ENCODE measurements at regions not wholly inside any gene's neighbourhood (a gene's known extent, or its start where the extent isn't known, plus 50 kb on each side); places are given as distances from the start of the nearest gene placed in this dataset.
"Not testable (repeated sequence)": the region's sequence is repeated elsewhere in the genome, so short reads cannot be mapped to it uniquely, and the experiment has no call there.

DNA sequence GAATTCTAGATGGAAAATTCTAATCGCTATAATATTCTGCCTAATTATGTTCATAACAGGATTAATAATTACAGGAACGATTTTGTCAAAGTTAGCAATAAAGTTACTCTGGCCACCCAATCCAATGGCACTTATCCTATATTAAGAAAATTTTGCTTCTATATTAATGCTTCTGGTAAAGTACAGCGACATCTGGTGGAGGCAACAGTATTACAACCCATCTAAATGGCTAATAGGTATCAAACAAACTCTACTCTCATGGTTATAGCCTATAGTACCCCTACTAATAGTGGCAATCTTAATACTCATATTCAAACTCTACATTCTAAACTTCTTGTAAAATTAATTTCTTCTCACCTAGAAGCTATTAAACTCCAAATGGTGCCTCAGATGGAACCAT is 1084.7 kb upstream of the LRRTM1 start:
- no peak for DNase-seq

DNA sequence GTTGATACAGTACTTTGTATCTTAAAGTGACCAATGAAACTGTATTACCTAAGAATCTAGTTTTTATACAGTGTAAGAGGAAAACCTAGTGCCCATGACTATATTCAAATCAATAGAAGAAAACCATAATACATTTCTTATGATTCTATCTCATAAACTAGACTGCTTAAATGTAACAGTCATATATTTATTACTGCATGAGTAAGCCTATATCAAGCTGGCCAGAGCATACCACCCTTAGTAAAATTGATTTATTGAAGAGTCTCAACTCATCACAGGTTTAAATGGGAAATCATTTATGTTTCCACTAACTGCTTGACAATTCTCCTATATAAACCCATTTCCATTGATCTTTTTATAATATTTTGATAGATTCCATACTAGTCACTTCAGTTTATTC is 1059.2 kb upstream of the LRRTM1 start:
- DNase-seq, result no peak

GRCh38 chr2:81362468-81362867 is 1057.9 kb upstream of the LRRTM1 start:
- DNase-seq, result not testable (repeated sequence)

GRCh38 chr2:81355436-81355835 is 1050.9 kb upstream of the LRRTM1 start:
- DNase-seq, result no peak

GRCh38 chr2:81334046-81334445 is 1029.5 kb upstream of the LRRTM1 start:
- no peak for DNase-seq

GRCh38 chr2:81328968-81329367 is 1024.4 kb upstream of the LRRTM1 start:
- DNase-seq, result no peak

DNA sequence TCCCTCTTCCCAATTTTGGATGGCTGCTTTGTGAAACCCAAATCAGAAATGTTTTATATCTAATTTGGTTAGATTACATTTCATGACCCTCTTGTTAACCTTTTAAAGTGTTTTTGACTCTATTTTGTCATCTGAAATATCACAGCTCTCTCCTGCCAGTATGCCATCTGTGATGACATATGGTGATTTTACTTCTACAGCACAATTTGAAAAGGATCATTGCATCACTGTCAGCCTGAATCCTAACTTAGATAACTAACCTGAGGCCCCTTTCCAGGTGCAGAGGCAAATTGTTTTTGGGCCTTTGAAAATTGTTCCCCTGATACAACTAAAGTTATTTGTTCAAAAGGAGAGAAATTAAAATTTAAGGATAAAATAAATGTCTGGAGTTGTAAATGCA is 1023.4 kb upstream of the LRRTM1 start:
- no peak for DNase-seq

DNA sequence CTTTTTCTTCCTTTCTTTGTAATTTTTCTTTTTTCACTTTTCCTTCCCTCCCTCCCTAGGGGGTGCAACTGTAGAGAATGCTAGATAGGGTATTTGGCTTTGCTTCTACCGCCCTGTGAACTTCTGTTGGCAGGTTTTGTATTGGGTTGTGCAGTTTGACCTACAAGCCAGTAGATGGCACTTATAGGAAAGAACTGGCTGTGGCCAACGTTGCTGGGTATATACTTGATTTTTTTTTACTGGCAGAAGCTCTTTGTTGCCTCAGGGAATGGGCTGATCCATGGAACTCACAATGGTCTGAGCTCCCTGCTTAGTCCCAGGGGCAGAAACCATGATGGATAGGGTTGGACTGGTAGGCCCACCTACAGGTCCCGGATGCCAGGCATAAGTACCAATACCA is 1019.5 kb upstream of the LRRTM1 start:
- DNase-seq, result no peak

- DNase-seq, result peak; percentile 21
These were observed 999.7 kb upstream of the LRRTM1 start for GRCh38 chr2:81304154-81304830.

- DNase-seq, result no peak
These were observed 998.8 kb upstream of the LRRTM1 start for GRCh38 chr2:81303321-81303720.

GRCh38 chr2:81299841-81300240 is 995.3 kb upstream of the LRRTM1 start:
- no peak for DNase-seq

DNA sequence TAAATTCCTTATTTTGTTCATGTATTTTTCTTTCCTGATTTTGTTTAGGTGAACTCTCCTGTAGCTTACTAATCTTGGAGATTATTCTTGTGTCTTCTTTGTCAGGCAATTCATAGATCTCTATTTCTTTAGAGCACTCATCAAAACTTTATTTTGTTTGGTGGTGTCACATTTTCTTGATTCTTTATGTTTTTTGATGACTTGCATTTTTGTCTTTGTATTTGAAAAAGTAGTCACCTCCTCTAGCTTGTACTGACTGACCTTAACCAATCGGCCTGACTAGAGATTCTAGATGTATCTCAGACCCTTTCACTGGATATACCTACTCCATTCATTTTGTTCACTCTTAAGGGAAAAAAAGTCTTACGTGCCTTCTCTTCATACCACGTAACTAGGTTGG is 986.3 kb upstream of the LRRTM1 start:
- no peak for DNase-seq

DNA sequence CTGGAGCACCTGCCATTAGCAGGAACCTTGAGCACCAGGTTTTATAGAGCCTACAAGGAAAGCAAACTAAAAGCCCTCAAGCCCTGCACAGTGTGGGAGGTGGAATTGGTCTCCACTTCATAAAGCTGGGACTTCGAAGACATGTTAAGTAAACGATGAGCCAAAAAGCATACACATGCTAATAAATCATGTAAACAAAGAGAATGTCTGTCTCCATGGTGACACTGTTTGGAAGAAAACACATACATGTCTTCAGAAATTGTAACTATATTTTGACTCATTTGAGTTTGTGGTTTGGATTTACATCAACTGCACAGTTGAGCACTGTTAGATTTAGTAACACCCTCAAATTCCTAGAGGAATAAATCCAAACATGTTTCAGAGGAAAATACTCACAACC is 978.5 kb upstream of the LRRTM1 start:
- DNase-seq, result no peak

- no peak for DNase-seq
These were observed 977.7 kb upstream of the LRRTM1 start for GRCh38 chr2:81282151-81282769.

DNA sequence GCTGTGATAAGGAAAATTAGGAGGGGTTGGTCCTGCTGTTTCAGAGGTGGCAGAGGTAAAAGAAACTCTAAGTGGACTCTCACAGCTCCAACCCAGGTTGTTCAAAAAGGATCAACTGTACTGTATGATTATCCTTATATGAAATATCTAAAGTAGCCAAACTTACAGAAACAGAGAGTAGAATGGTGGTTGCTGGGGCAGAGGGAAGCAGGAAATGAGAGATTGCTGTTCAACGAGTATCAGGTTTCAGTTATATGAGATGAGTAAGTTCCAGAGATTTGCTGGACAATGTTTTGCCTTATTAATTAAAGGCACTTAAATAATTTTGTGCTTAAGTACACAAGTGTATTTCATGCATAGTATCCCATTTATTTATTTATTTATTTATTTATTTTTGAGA is 972.0 kb upstream of the LRRTM1 start:
- DNase-seq, result no peak

DNA sequence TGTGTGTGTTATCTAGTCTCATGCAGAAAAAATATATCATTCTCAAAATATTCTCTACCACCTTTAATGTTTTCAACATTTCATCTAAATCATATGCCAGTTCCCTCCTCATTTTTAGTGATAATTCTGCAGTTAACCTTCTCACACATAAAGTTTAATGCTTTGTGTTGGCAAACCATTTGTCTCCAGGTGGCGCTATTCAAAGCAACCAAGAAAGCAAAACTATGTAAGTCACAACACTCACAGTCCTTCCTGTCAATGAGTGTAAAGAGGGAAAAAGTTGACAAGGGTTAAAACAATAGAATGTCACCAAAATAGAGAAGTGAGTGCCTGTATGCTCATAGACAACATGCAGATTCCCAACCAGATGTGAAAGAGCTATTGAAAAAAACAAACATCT is 961.6 kb upstream of the LRRTM1 start:
- no peak for DNase-seq

DNA sequence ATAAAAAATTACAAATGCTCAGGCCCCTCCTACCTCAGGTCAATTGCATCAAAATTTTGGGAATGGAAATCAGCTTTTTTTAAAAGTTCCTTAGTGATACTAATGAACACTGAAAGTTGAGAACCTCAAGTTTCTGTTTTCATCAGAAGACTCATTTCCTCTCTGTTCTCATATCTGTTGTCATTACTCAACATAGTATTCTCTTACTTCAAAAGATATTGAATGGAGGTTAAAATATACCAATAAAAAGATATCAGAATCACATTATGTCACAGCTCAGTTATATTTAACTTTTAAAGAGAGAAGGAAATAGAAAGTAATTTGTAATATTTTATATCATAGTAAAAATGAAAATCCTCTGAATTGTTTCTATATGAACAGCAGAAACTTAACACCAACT is 959.4 kb upstream of the LRRTM1 start:
- no peak for DNase-seq

- no peak for DNase-seq
These were observed 955.8 kb upstream of the LRRTM1 start for GRCh38 chr2:81260320-81260719.

DNA sequence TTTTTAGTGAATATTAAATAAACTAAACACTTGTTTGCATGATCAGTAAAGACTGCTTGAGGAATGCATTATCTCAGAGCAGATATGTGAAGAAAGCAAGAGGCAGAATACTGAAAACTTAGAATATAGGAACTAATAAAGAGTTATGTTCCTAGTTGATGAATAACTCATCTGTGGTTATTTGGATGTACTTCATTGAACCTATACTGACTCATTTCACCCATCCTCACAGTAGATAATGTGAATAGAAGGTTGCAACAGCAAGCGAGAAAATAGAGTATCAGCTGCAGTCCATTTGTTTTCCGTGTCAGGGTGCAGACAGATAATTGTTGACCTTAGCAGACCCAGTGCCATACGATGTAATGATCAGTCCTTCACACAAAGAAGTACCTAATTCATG is 945.7 kb upstream of the LRRTM1 start:
- no peak for DNase-seq

DNA sequence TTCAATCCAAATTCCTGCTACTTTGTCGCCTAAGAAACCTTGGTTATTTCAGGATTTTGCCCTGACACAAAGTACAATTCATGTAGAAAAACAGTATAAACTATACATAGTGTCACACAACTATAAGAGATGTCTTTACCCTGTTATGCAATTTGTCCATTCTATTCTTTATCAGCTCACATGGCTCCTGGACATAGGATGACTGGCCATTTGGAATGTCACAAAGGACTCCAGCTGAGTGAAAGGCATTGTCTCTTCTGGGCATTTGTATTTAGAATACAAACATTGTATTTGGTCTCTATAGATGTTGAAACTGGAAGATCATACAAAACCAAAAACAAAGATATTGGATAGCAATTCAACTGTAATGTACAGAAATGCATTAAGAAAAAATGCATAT is 944.6 kb upstream of the LRRTM1 start:
- no peak for DNase-seq

DNA sequence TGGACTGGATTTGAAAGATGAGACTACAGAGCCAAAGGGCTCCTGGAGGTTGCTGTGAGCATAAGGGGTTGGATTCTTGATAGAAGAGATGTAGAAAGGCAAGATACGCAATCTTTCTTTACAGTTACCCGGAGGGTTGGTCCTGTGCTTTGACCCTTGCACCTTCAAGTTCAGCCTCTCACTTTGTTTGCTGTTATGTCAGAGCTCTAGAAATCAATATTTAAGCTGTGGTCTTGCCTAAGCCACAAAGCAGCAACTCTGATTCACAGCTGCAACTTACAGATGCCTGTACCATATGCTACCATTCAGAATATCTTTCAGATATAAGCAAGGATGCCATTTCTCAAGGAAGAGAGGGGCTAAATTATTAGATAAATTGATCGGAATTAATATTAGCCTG is 943.1 kb upstream of the LRRTM1 start:
- peak; percentile 3 for DNase-seq

GRCh38 chr2:81242501-81242900 is 937.9 kb upstream of the LRRTM1 start:
- DNase-seq, result no peak

DNA sequence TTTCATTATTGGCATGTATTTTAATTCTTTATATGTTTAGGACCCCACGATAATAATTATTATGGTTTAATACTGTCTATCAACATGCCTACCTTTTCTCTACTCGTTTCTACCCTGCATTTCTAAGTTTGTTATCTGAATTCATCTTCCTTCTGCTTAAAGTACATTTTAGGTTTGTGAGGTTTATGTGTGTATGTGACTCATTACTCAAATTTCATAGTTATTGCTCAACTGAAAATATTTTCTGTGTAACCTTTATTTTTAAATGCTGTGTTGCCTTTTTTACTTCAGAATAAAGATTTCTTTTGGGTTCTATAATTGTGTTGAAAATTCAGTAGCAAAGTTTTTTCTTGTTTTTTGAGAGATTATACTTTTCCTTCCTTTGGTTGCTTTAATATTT is 933.9 kb upstream of the LRRTM1 start:
- DNase-seq, result no peak

GRCh38 chr2:81235601-81236000 is 931.0 kb upstream of the LRRTM1 start:
- no peak for DNase-seq

- no peak for DNase-seq
These were observed 930.2 kb upstream of the LRRTM1 start for GRCh38 chr2:81234711-81235110.
